ENCODE measurements at regions not wholly inside any gene's neighbourhood (a gene's known extent, or its start where the extent isn't known, plus 50 kb on each side); places are given as distances from the start of the nearest gene placed in this dataset.

DNA sequence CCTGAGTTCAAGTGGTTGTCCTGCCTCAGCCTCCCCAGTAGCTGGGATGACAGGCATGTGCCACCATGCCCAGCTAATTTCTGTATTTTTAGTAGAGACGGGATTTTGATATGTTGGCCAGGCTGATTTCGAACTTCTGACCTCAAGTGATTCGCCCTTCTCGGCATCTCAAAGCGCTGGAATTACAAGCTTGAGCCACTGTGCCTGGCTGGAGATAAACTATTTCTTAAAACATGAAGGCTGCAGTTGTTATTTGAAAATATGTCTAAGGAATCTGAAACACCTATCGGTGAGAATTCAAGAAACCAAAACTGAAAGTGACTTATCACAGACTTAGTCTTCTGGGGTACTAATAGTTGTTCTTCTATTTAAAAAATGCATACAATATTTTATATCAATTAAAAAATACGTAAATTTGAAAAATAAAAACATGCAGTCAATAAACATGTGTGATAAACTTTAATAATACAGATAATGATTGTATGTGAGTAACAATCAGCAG is 176.9 kb upstream of the PRSS58 start:
- TF ChIP-seq, protein P1, sequence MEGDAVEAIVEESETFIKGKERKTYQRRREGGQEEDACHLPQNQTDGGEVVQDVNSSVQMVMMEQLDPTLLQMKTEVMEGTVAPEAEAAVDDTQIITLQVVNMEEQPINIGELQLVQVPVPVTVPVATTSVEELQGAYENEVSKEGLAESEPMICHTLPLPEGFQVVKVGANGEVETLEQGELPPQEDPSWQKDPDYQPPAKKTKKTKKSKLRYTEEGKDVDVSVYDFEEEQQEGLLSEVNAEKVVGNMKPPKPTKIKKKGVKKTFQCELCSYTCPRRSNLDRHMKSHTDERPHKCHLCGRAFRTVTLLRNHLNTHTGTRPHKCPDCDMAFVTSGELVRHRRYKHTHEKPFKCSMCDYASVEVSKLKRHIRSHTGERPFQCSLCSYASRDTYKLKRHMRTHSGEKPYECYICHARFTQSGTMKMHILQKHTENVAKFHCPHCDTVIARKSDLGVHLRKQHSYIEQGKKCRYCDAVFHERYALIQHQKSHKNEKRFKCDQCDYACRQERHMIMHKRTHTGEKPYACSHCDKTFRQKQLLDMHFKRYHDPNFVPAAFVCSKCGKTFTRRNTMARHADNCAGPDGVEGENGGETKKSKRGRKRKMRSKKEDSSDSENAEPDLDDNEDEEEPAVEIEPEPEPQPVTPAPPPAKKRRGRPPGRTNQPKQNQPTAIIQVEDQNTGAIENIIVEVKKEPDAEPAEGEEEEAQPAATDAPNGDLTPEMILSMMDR (IDR thresholded peaks at IDR 0.05), result no peak
- TF ChIP-seq POLR2AphosphoS5 (IDR thresholded peaks at IDR 0.05; ENCODE audit: insufficient read depth in 1 of 2, low read depth in 1 of 2), result no peak

All from vagina (tissue), 2 donors.